Keratinocyte (primary cell): ENCODE measurements at regions not wholly inside any gene's neighbourhood (a gene's known extent, or its start where the extent isn't known, plus 50 kb on each side); places are given as distances from the start of the nearest gene placed in this dataset.

ENCODE experiments used
- DNase-seq: peaks from one replicate; pipeline ENCODE4 v3.0.0-alpha.2; 2011; ENCODE audit warnings: low read depth, missing footprints, low spot score
- FAIRE-seq: peaks from 2 replicates; lab custom pipeline; 2011; peaks lifted over from hg19 to GRCh38; lab: Jason Lieb, UNC
- H2AFZ ChIP-seq: 2 replicates; pipeline ENCODE4 v1.6.0; 2012; ENCODE audit warnings: low read length, control low read depth, inconsistent platforms; ENCODE audit not compliant: control insufficient read depth
- H3K27ac ChIP-seq: 2 replicates; pipeline ENCODE4 v1.5.1; 2011; ENCODE audit warnings: low read length; ENCODE audit not compliant: control insufficient read depth, insufficient read depth
- H3K27me3 ChIP-seq: 3 replicates; pipeline ENCODE4 v1.6.0; 2011; ENCODE audit warnings: low read length; ENCODE audit not compliant: control insufficient read depth, insufficient read depth; ENCODE audit errors: extremely low read depth
- H3K36me3 ChIP-seq, 2 experiments: 2 replicates in 1 of 2; 3 replicates in 1 of 2; pipeline ENCODE4 v1.5.1; 2011; ENCODE audit warnings: low read length in 2 of 2, mild to moderate bottlenecking in 1 of 2; ENCODE audit not compliant: control insufficient read depth in 2 of 2, insufficient read depth in 2 of 2; ENCODE audit errors: extremely low read depth in 1 of 2
- H3K4me1 ChIP-seq: 3 replicates; pipeline ENCODE4 v1.5.1; 2011; ENCODE audit warnings: low read length; ENCODE audit not compliant: control insufficient read depth, insufficient read depth; ENCODE audit errors: extremely low read depth
- H3K4me2 ChIP-seq: 3 replicates; pipeline ENCODE4 v1.6.0; 2011; ENCODE audit warnings: low read depth, low read length; ENCODE audit not compliant: control insufficient read depth, insufficient read depth; ENCODE audit errors: extremely low read depth
- H3K4me3 ChIP-seq, 3 experiments: fragments of 200-600 bp in 1 of 3; sonication (generic) in 1 of 3; 2 replicates in 2 of 3; 3 replicates in 1 of 3; pipeline ENCODE4 v1.5.1; 2011 to 2016; ENCODE audit warnings: low read length in 3 of 3, mild to moderate bottlenecking in 3 of 3, control low read depth in 2 of 3, inconsistent platforms in 1 of 3, low read depth in 1 of 3, mixed read lengths in 1 of 3, mixed run types in 1 of 3, moderate library complexity in 1 of 3; ENCODE audit not compliant: control insufficient read depth in 2 of 3, insufficient read depth in 2 of 3; ENCODE audit errors: extremely low read depth in 1 of 3
- H3K79me2 ChIP-seq: 2 replicates; pipeline ENCODE4 v1.6.0; 2012; ENCODE audit warnings: low read length; ENCODE audit not compliant: control insufficient read depth, insufficient read depth
- H3K9ac ChIP-seq: 3 replicates; pipeline ENCODE4 v1.6.0; 2011; ENCODE audit warnings: low read length; ENCODE audit not compliant: control insufficient read depth, insufficient read depth; ENCODE audit errors: extremely low read depth
- H3K9me1 ChIP-seq: 3 replicates; pipeline ENCODE4 v1.6.0; 2011; ENCODE audit warnings: low read length; ENCODE audit not compliant: control insufficient read depth, insufficient read depth; ENCODE audit errors: extremely low read depth
- H3K9me3 ChIP-seq: 2 replicates; pipeline ENCODE4 v1.5.1; 2012; ENCODE audit warnings: low read depth, low read length; ENCODE audit not compliant: control insufficient read depth
- H4K20me1 ChIP-seq: 3 replicates; pipeline ENCODE4 v1.6.0; 2011; ENCODE audit warnings: low read length; ENCODE audit not compliant: control insufficient read depth, insufficient read depth; ENCODE audit errors: extremely low read depth
- EZH2 ChIP-seq: IDR thresholded peaks from one replicate; pipeline ENCODE4 v1.6.1; 2012; ENCODE audit warnings: inconsistent platforms, mild to moderate bottlenecking, low read length, moderate library complexity
- dilution Hi-C: fragments of 300-500 bp; cut with MboI; formaldehyde crosslinking; loops from one replicate; pipeline ENCODE4 v1.7.0; 2020; ENCODE audit warnings: low sequenced_read_pairs; ENCODE audit not compliant: extremely low pct_ligation_motif_present
- TF ChIP-seq, protein P1 (sequence below), 3 experiments: IDR thresholded peaks in 1 of 3; conservative IDR thresholded peaks in 1 of 3; optimal IDR thresholded peaks in 1 of 3; 2 replicates in 2 of 3; 3 replicates in 1 of 3; pipeline versions ENCODE3 to v1.5.1; 2011; ENCODE audit warnings: low read length in 3 of 3, mild to moderate bottlenecking in 3 of 3, moderate library complexity in 2 of 3, control low read depth in 1 of 3, inconsistent platforms in 1 of 3; ENCODE audit not compliant: insufficient read depth in 2 of 3; ENCODE audit errors: extremely low read depth in 1 of 3

DNA sequence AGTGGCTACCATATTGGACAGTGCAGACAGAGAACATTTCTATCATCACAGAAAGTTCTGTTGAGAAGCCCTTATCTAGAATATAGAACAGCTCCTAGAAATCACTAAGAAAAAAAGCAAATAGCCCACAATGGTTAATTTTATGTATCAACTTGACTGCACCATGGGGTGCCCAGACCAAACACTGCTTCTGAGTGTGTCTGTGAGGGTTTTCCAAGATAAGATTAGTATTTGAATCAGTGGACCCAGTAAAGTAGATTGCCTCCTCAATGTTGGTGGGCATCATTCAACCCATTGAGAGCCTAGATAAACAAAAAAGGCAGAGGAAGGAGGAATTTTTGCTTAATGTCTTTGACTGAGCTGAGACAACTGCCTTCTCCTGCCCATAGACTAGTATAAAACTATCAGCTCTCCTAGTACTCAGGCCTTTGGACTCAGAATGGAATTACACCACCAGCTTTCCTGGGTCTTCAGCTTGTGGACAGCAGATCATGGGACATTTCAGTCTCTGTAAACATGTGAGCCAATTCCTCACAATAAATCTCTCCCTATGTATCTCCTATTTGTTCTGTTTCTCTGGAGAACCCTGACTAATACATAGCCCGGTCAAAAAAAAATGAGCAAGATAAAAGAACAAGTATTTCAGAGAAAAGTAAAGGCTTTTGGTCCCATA is 55.9 kb upstream of the OXTR start:
- Histone ChIP-seq H3K79me2 (no peaks in the 10 kb centered on the region), H3K4me2 (no peak overlapping the region), H3K9me1 (no peaks in the 10 kb centered on the region), H3K27ac (no peak overlapping the region), H3K27me3 (no peaks in the 10 kb centered on the region), H3K9ac (no peak overlapping the region), H3K4me3 (no peak overlapping the region), H2AFZ (no peak overlapping the region), H4K20me1 (no peaks in the 10 kb centered on the region), H3K9me3 (no peaks in the 10 kb centered on the region), H3K36me3 (no peaks in the 10 kb centered on the region), H3K4me1 (peaks cover 3% of the 10 kb centered on the region)
- dilution Hi-C loops = no loop called here
- no peak for TF ChIP-seq EZH2
- TF ChIP-seq, protein P1, sequence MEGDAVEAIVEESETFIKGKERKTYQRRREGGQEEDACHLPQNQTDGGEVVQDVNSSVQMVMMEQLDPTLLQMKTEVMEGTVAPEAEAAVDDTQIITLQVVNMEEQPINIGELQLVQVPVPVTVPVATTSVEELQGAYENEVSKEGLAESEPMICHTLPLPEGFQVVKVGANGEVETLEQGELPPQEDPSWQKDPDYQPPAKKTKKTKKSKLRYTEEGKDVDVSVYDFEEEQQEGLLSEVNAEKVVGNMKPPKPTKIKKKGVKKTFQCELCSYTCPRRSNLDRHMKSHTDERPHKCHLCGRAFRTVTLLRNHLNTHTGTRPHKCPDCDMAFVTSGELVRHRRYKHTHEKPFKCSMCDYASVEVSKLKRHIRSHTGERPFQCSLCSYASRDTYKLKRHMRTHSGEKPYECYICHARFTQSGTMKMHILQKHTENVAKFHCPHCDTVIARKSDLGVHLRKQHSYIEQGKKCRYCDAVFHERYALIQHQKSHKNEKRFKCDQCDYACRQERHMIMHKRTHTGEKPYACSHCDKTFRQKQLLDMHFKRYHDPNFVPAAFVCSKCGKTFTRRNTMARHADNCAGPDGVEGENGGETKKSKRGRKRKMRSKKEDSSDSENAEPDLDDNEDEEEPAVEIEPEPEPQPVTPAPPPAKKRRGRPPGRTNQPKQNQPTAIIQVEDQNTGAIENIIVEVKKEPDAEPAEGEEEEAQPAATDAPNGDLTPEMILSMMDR (optimal IDR thresholded peaks at IDR 0.05 in 1 of 3, IDR thresholded peaks at IDR 0.05 in 1 of 3, conservative IDR thresholded peaks at IDR 0.05 in 1 of 3; ENCODE audit: extremely low read depth in 1 of 3, insufficient read depth in 2 of 3, low read length in 3 of 3) = no peak
- no peak for DNase-seq
- FAIRE-seq = no peak

DNA sequence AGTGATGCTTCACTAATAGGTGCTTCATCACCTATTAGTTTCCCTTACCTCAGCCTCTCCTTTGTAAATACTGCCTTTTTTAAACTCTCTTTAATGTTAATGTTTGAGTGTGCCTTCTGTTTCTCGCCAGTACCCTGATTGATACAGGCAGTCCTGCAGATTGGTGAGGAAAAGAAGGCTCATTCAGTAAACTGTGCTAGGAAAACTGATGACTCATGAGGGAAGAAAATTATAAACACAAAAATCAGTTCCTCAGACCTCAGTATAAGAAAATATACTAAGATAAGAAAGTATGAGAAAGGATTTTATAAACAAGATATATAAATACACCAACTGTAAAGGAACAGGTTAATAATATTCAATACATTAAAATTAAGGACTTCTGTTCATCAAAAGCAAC is 54.8 kb upstream of the OXTR start:
- H3K9me1 ChIP-seq = no peaks in the 10 kb centered on the region
- no peaks in the 10 kb centered on the region for H3K36me3 ChIP-seq
- no peak overlapping the region for H3K27ac ChIP-seq
- no peak overlapping the region for H3K4me3 ChIP-seq
- H3K4me1 ChIP-seq = peaks cover 3% of the 10 kb centered on the region
- no peak overlapping the region for H3K9ac ChIP-seq
- no peaks in the 10 kb centered on the region for H3K9me3 ChIP-seq
- dilution Hi-C loops = no loop called here
- H3K79me2 ChIP-seq = no peaks in the 10 kb centered on the region
- H2AFZ ChIP-seq = no peak overlapping the region
- FAIRE-seq (no peak), DNase-seq (no peak)
- no peaks in the 10 kb centered on the region for H4K20me1 ChIP-seq
- H3K4me2 ChIP-seq = no peak overlapping the region
- H3K27me3 ChIP-seq = no peaks in the 10 kb centered on the region
- TF ChIP-seq, protein P1 (optimal IDR thresholded peaks at IDR 0.05 in 1 of 3, IDR thresholded peaks at IDR 0.05 in 1 of 3, conservative IDR thresholded peaks at IDR 0.05 in 1 of 3; ENCODE audit: extremely low read depth in 1 of 3, insufficient read depth in 2 of 3, low read length in 3 of 3) = no peak
- TF ChIP-seq EZH2 = no peak
